ENCODE measurements at regions not wholly inside any gene's neighbourhood (a gene's known extent, or its start where the extent isn't known, plus 50 kb on each side); places are given as distances from the start of the nearest gene placed in this dataset.
"Not testable (repeated sequence)": the region's sequence is repeated elsewhere in the genome, so short reads cannot be mapped to it uniquely, and the experiment has no call there.

GRCh38 chr3:109678600-109678999 is 341.3 kb upstream of the DPPA4 start:
- DNase-seq = no peak

GRCh38 chr3:109679664-109680063 is 342.3 kb upstream of the DPPA4 start:
- DNase-seq = no peak

- DNase-seq = no peak
Measured at GRCh38 chr3:109683746-109684145, 346.4 kb upstream of the DPPA4 start.

- no peak for DNase-seq
Measured at GRCh38 chr3:109685084-109686079, 348.0 kb upstream of the DPPA4 start.

GRCh38 chr3:109687626-109688025 is 350.3 kb upstream of the DPPA4 start:
- DNase-seq = no peak

- DNase-seq = no peak
Measured at GRCh38 chr3:109696932-109697331, 359.6 kb upstream of the DPPA4 start.

DNA sequence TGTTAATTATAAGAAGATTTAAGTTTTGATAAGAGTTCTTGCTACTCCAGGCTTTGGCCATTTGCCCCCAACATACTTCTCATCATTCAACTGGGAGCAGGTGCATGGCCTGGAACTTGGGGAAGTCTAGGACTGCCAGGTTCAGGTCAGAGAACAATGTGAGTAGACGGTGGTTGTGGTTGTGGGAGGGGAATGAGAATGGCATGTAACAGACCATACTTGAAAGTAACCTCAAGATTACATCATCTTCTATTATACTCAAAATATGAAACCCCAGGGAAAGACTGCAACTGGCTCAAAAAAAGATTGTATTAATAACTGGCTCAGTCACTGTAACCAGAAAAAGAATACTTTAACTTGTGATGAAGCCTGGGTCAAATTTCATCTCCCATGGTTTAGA is 364.9 kb upstream of the DPPA4 start:
- no peak for DNase-seq

GRCh38 chr3:109702976-109703375 is 365.6 kb upstream of the DPPA4 start:
- no peak for DNase-seq

DNA sequence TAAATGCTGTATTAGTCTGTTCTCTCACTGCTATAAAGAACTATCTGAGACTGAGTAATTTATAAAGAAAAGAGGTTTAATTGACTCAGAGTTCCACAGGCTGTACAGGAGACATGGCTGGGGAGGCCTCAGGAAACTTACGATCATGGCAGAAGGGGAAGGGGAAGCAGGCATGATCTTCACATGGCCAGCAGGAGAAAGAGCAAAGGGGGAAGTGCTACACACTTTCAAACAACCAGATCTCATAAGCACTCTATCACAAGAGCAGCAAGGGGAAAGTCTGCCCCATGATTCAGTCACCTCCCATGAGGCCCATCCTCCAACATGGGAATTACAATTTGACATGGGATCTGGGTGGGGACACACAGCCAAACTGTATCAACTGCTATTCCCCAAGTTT is 367.8 kb upstream of the DPPA4 start:
- DNase-seq = not testable (repeated sequence)

DNA sequence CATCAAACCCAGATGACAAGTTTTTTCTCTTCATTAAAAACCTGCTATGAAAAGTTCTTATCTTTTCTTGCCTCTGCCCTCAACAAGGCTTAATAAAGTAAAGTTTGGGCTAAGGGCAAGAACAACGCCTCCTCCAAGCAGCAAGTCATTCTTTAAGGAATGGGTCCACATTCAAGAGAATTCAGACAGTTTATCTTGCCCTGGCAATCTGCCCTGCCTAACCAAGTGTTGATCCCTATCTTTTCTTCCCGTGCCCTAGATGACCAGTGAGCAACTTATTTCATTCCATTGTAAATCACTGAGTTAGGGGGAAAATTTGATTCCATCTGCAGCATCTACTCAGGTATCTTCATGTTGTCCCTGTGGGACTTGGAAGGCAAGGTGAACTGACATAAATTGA is 370.3 kb upstream of the DPPA4 start:
- DNase-seq = no peak

DNA sequence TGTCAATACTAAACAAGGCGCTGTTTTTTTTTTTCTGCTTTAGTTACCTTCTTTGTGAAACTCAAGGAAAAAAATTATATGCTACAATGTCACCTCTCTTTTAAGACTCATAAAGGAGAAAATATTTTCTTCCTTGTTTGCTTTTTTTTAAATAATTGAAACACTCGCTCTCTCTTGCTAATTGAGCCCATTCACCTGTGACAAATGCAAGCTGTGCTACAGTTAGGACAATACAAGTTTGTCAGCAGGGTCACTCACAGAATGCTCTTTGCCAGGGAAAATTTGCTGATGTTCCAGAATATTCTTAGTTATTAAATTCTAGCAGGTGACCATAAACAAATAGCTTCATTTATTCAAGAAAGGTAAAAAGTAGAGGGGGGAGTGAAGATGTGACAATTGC is 375.9 kb upstream of the DPPA4 start:
- peak; percentile 24 for DNase-seq

DNA sequence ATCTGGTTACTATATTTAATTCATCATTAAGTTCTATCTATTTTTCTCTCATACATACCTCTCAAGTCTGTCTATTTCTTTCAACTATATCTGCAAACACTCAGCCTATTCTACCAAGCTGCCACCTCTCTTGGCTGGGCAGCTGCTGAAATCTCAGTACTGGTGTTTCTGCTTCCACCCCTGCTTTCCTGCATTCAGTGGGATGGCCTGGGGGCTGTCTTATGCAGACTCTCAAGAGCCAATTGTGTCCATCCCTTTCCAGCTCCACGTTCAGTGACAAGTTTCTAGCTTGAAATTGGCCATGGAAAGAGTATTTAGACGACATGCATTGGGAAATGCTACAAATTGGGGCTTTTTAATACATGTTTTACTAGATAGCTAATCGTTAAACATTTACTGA is 378.4 kb upstream of the DPPA4 start:
- DNase-seq = no peak

- DNase-seq = no peak
Measured at GRCh38 chr3:109718850-109719249, 381.5 kb upstream of the DPPA4 start.

GRCh38 chr3:109728861-109729494 is 391.6 kb upstream of the DPPA4 start:
- no peak for DNase-seq

DNA sequence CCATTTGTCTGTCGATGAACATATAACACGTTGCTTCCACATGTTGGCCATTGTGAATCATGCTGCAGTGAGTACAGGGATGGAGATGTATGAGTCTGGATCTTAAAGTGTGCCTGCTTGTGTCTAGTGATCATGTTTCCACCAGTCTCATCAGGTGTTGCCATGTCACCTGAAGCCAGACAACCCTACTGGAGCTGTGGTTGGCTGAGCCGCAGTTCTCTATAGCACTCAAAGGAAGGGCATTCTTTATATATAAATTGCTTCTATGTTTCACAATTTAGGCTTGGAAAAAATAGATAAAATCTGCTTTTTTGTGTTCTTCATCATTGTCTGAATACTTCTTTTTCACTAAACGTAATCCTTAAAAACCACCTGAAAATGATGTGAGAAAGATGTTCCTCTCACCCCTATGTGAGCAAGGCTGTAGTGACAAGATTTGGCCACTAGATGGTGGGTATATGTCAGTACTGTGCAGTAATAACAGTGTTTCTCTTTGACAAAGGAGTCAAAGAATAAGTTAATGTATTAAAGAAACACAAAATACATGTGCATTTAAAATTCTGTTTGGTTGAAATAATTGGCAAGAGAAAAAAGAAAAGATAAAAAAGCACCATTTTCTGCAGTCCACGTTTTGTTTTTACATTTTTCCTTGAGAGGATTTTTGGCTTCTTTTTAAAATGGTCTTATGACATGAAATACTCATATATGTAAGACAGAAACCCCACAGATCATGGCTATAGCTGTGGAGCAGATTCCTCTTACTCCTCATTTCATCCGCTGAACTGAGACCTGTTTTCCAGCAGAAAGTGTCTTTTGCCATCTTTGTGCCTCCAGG is 394.5 kb upstream of the DPPA4 start:
- DNase-seq = peak; percentile 59

GRCh38 chr3:109743981-109744380 is 406.6 kb upstream of the DPPA4 start:
- DNase-seq = peak; percentile 13

- no peak for DNase-seq
Measured at GRCh38 chr3:109772520-109772919, 435.2 kb upstream of the DPPA4 start.

DNA sequence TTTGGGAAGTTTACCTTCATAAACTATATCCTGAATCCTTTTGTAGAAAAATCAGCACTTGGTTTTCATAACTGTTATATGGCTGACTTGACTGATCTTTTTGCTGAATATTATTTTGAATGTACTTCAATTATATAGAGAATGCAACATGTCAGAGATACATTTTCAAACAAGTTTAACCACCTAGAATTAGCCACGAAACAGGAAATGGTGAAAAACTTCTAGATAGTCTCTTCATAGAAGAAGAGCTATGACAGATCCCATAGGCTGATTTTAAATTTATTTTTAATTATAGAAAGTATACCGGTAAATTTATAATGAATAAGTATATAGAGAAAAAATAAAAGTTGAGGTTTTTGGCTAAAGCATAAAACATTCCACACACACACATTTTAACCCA is 436.8 kb upstream of the DPPA4 start:
- DNase-seq = no peak

DNA sequence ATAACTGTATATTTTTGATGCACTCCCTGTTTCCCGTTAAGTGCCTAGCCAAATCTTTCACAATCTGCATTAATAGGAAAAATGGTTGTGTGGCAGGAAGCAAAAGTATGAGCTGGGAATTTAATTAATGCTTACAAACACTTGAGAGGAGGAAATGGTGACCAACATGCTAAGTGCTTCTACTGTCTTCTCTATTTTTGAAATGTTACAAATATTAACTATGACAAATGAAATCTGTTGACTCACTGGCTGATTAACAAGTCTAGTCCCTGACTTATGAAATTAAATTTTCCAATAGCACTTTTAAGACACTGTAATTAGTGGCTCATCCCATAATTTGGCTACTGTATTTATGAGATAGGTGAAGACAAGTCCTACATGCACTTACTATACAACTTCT is 446.9 kb upstream of the DPPA4 start:
- no peak for DNase-seq

DNA sequence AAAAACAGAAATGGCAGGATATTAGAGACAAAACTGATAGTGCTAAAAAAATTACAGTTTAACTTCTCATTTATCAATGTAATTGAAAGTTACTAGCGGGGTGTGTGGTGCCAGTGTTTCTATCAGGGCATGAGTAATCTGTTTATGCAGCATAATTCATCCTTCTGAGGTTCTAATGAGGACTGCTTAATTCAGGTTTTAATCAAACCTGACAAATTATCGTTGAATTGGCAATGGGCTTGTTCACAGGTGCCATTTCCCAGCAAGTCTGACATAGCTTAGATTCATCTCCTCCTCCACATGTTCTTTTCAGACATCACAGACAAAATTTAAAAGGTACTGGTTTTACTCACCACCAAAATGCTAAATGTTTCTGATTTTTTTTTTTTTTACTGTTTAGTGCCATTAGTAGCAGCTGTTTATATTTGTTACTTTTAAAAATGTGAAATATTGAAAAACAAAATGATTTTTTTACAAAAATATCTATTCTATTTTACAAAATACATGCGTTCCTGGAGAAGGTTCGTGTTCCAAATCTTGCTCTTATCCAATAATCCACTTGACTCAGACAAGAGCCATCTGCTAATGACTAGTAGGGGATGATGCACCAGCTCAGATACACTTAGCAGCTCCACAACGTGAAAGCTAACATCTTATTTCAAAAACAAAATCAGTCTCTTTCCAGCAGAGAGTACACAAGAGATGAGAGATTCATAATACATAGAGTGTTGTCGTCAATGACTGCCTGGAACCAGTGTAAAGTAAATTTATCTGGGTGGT is 447.7 kb upstream of the DPPA4 start:
- DNase-seq = no peak

DNA sequence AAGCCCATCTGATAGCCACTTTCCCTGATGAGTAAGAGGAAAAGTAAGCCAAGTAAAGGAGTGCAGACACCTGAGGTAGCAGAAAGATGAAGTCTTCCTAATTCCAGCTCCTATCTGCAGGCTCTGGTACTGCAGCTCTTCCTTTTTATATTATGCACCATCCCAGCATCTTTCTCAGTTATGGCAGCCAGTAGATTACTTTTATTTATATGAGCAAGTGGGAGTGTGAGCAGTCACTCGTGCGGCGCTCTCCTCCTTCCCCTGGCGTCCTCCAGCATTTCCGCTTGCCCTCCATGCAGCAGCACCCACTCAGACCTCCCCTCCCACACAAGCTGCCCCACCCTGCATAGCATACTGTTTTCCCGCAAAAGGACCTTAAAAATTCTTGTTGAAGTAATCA is 465.9 kb upstream of the DPPA4 start:
- no peak for DNase-seq

DNA sequence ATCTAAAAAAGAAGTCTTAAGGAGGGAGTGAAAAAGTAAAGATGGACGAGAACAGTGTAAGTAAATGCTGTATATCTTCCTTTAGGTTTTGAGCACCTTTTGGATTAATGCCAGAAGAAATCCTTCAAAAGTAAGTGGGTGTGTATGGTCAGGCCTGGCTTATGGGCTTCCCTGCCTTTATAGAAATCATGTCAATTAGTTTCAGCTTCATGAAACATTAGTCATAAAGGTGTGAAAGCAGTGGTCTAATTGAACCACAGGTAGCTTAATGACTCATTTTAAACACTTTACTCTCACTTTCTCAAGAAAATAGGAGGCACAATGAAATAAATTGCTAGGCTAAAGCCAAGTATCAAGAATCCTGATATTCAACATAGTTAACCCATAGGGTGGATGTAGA is 467.4 kb upstream of the DPPA4 start:
- DNase-seq = no peak

GRCh38 chr3:109806929-109807328 is 469.6 kb upstream of the DPPA4 start:
- no peak for DNase-seq
